HG02884 (cell line): ENCODE measurements at regions not wholly inside any gene's neighbourhood (a gene's known extent, or its start where the extent isn't known, plus 50 kb on each side); places are given as distances from the start of the nearest gene placed in this dataset.
"Not testable (repeated sequence)": the region's sequence is repeated elsewhere in the genome, so short reads cannot be mapped to it uniquely, and the experiment has no call there.

Experiments used
- ATAC-seq: cut with Tn5 transposase; IDR thresholded peaks from one replicate; pipeline ENCODE4 v1.9.1; 2021; ENCODE audit warnings: mild to moderate bottlenecking, moderate library complexity; ENCODE audit not compliant: unreplicated experiment

DNA sequence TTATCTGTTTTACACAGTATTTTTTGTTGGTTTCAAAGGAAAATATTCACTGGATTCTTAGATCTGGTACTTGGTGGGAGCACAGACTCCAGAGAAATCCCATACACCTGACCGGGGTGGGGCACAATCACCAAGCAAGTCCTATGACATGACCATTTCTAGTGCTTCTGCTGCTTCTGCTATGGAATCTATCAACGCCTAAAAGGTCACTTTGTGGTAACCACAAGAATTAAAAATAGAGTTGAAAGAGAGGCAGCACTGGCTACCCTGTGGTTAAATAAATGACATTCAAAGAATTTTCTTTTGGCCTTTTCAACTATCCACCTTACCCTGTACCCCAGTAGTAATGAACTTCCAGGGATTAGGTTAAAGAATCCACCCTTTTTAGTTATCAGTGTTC lies 329.9 kb upstream of the VWC2 start:
- no peak for ATAC-seq

DNA sequence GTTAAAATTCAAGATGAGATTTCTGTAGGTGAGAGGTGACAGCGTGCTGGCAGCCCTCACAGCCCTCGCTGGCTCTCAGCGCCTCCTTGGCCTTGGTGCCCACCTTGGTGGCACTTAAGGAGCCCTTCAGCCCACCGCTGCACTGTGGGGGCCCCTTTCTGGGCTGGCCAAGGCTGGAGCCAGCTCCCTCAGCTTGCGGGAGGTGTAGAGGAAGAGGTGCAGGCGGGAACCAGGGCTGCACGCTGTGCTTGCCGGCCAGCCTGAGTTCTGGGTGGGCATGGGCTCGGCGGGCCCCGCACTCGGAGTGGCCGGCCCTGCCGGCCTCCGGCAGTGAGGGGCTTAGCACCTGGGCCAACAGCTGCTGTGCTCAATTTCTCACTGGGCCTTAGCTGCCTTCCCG lies 320.0 kb upstream of the VWC2 start:
- ATAC-seq = no peak

DNA sequence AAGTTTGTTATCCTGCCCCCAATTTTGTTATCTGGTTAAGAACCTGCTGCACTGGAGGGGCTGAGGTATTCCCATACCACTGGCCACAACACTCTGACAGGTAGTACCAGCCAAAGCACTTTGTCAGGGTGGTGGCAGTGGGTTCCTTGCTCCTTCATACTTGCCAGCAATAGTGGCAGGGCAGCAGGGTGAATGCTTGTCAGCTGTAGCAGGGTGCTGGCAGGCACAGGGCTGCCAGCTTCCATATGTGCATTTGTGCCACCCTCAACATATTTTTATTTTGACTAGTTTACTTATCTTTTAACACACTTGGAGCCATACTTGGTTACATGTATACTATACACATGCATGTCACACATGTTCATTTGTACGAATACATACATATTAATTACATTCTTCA lies 294.0 kb upstream of the VWC2 start:
- ATAC-seq = no peak

DNA sequence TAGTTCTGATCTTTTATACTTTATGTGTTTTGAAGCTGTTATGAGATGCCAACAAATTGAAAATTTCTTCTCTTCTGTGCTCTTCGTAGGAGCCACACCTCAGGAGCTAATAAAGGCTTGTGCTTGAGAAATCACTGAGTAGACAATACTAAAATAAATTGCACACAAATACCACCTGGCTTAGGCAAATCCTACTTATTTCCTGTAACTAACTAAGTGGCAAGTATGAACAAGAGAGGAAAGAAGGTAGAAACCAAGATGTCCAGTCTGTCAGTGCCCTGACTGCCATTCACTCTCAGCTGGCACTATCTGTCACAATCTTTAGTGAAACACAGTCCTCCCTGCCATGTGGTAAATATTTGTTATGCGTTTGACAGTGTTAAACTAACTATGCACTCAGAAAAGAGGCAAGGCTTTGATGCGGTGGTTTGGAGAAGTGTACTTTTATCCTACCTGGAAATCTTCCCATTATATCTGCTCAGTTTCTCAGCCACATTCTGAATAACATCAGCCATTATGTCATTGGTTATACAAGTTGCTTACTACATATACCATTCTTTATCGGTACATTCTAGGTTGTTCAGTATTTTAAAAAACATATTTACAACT lies 293.4 kb upstream of the VWC2 start:
- no peak for ATAC-seq

DNA sequence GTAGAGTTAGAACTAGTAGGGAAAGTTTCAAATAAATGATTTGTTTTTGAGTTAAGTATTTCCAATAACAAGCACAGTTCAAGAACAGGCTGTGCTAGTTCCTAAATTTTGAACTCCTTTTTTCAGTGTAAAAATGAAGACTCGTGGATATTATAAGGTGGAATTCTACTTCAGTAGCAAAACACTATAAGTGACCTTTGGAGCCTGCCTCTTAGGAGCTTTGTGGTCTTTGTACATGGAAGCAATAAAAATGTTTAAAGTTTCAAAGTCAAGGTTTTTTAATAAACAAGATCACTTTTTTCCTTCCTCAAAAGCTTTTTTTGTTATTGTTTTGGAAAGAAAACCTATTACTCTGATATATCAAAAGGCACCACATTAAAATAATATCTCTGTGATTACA lies 292.4 kb upstream of the VWC2 start:
- ATAC-seq = no peak

DNA sequence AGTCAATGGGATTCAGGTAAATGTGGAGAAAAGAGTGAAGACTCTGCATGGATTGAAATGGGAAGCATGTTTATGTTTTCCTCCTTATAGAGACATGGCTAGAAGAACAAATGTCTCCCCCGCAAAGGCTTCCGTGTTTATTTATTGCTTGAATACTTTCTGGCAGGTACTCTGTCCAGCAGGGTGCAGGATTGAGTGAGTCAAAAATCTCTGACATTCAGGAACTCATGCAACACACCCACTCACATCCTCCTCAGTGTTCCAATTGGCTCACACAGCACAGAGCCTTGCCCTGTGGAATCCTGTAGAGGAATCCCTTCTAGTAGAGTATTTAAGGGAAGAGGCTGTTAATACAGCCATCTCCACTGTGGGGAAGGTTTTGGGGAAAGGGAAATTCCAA lies 290.3 kb upstream of the VWC2 start:
- peak; percentile 81 for ATAC-seq

DNA sequence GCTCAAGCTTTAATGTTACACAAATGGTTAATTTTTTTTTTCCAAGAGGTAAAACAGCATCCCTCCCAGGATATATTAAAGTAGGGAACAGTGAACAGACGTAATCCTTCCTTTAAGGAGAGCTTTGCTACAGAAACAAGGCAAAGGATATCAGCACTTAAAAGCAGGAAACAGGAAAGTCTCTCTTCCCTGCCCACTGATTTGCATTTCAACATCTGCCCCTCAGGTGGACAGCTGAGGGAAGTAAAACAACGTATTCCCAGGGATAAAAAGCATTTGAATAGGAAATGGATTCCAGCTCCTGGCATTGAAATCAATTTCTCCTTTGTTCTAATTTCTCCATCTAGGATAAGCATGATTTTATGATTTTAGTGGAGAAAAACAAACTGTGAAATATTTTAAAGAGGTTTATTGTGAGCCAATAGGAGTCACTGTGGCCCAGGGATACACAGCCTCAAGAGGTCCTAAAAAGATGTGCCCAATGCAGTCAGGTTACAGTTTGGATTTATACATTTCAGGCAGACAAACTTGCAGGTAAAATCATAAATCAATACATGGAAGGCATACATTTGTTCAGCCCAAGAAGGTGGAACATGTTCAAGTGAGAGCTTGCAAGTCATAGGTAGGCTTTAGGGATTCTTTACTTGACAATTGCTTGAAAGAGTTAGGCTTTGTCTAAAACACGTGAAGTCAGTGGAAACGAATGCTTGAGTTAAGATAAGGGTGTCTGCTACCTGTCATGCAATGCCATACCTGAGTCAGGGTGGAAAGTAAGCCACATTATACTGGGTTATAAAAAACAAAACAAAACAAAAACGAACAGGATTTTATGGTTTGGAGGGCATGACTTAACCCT lies 286.2 kb upstream of the VWC2 start:
- no peak for ATAC-seq

DNA sequence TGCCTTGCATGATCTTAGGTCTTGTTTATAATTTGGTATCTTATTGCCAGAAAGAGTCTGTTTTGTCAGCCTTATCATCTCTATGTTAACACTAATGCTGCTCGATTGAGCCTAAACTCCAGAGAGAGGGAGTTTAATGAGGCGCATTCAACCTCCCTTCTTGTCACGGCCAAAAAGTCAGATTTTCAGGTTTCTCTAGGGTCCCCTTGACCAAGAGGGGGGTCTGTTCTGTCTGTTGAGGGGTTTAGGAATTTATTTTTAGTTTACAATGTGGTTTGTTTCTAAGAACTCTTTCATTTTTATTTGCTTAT lies 285.7 kb upstream of the VWC2 start:
- no peak for ATAC-seq

DNA sequence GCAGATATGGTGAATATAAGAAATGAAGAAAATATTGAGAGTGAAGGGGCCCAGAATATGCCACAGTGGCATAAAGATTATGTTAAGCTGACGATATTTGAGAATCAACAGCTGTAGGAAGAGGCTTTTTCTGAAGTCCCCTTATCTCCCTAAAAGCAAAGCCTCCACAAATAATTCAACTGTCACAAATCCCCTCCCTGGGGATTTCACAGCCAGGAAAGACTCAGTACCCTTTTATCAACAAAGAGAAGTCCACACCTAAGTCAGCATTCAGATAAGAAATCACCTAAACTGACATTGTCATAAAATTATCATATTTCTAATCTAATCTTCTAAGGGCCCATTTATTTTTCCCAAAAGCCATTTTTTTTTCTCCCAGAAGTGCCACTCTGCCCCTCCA lies 284.9 kb upstream of the VWC2 start:
- no peak for ATAC-seq

DNA sequence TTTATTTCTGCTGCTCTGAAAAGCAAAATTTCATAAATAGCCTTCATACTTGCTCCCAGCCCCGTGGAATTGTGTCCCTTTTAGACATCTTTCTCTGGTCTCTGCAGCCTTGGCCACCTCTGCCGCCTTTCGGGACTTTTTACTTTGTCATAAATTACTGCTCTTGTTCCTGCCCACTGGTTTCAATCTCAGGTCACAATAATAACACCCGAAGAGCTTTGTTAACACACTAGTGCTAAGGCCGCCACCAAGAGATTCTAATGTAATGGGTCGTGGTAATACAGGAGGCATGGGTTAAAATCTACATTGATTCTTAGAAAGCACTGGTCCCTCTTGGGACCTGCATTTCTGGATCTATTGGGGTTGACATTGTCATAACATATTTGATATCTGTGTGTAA lies 276.0 kb upstream of the VWC2 start:
- no peak for ATAC-seq

DNA sequence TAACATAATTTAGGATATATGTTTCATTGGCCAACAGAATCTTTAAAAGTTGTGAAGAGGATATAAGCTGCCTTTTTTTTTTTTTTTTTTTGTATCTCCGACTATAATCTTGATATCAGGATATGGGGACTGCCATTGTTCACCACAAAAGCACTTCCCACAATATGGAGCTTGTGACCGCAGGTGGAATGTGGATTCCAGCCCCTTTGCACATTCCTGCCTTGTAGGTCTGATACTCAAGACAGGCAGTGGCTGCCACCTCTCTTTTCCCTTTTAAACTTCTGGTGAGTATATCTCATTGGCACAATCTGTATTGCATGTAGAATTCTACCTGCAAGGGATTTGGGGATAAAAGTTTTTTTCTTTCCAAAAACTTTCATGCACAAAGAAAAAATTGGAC lies 272.7 kb upstream of the VWC2 start:
- ATAC-seq = no peak

DNA sequence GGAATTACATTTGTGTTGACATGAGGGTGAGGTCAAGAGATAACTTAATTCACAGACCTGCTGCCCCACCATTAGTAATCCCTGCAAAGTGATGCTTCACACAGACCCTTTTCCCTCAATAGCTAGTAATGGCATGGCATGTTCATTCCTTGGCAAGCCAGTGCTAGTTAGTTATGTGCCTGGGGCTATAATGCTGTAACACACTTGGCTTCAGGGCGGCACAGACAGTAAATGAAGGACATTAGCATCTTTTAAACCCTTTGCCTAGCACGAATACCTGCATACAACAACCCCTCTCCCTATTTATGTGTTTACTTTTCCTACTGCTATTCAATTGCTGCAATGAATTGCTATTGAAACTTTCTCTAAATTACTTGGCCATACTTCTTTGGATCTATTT lies 266.2 kb upstream of the VWC2 start:
- ATAC-seq = not testable (repeated sequence)

DNA sequence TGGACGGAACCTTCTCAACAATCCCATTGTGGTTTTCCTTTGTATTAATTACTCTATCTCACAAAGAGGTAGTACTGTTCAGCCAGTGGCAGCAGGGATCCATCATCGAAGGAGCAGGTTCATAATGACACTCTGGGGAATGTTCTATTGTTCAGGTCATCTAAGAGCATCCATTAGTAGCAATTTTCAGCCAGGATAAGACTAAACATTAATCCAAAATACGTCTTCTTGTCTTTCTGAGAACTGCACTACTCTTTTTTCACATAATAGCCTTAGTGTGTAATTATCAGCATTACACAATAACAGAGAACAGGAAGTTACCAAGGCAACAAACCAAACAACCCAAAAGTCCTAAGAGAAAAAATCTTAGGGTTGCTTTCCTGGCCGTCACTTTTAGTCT lies 259.5 kb upstream of the VWC2 start:
- ATAC-seq = no peak

DNA sequence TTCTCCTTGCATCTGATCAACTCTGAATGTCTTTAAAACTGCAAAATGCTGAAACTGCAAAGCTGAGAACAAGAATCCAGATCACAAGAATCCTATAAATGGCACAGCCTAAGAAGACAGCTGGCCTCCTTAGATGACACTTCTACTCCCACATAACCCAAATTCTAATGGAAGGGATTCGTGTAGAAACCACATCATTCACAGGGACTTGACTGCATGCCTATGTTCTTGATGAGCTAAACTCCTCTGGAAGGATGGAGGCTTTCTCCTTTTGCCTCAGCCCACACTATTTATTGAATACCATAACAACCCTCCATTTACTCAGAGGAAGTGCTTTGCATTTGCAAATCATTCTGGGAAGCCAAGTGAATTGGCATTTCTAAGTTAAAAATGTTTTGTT lies 252.5 kb upstream of the VWC2 start:
- no peak for ATAC-seq

DNA sequence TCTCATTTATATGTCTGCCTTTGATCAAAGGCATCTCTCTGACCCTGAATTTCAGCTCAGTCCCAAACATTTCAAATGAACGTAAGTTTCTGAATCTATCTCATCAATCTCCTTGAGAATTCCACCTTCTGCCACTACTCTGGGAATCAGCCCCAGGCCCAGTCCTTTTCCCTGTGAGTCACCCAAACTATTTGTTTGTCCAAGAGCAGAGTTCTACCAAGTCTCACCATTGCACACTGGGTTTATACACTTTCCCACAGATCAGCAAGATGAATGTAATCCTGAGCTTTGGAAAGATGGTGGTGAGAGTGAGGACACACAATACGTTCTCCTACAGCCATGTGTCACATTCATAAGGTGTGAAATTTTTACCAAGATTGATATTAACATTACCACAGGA lies 251.3 kb upstream of the VWC2 start:
- ATAC-seq = no peak

DNA sequence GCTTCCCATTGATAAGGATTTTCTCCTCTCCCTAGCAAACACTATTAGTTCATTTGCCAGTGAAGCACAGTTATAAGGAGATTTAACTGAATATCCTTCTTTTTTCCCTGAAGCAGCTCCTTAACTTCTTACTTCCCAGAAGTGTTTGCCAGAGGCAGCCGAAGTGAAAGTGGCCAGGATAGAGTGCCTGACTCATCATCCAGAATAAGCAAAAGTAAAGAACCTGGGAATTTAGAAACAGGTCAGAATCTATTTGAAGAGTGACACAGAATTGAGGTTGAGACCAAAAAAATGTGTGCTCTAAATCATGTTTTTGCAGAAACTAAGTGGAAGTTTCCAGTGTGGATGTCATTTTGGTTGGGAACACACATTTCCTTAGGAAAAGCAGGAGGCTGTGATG lies 249.6 kb upstream of the VWC2 start:
- ATAC-seq = no peak

DNA sequence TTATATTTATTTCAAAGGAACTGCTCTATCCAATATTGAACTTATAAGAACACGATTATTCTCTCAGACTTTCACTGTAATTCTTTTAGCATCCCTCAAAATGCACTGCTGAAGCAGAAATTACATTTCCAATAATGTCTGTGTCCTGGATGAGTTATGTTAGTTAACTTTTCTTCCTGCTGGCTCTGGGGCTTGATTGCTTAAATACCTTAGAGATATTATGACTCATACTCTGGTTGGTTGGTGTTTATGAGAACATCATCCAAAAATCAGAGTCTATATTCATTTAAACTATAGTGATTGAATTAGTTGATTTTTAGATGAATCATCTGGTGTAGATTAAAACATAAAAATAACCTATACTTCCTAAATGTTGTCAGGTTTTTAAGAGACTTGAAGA lies 246.3 kb upstream of the VWC2 start:
- ATAC-seq = no peak

DNA sequence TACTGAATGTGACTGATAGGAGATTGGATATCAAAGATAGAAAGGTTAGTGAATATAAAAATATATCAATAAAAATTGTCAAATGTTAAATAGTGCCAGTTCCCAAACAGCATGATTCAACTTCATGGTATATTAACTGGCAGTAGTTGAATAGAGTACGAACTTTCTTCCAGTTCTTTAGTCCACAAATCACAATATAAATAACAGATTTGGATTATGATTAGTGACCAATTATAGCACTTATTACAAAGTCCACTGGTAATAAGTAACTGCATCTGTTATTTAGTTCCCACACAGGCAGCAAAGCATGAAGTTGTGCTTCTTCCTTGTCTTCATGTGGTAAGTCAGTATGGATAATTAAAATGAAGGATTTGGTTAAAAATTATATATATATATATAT lies 243.0 kb upstream of the VWC2 start:
- no peak for ATAC-seq

DNA sequence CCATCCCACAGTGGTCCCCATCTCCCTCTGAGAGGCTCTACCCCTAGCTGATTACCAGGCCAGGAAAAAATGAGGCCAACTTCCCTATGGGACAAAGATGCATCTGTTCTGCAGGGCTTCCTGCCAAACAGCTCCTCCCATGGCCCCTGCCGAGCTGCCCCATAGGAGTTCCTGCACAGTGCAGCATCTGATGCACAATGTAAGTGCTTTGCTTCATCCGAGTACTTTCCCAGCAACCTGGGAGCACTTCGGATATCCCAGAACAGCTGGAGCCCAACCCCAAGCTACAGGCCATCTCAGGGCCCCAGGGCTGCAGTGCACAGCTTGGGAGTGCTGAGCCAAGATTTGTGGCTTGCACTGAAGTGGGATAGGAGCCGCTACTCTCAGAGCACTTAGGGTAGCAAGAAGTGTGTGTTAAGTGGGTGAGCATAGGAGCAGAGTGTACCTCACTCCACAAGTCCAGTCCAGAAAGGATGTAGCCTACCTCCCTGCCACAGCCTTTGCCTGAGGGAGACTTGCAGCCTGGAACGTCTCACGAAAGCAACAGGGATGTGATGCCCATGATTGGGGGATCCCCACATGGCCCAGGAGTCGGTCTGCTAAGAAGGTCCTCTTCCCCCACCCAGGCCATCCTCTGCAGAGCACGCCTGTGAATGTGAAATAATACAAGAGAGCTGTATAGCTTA lies 209.6 kb upstream of the VWC2 start:
- peak; percentile 34 for ATAC-seq

DNA sequence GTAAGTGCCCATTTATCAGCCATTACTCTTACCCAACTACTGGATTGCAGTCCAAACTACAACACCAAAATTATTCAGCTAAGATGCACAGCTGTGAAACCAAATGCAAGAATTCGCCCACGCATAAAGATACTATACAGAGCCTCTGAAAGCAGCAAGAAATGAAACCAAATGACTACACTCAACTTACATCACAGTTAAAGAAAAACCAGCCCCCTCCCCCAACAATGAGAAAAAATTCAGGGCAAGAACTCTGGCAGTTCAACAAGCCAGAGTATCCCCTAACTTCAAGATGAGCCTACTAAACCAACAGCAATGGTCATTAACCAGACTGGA lies 209.1 kb upstream of the VWC2 start:
- ATAC-seq = peak; percentile 94

DNA sequence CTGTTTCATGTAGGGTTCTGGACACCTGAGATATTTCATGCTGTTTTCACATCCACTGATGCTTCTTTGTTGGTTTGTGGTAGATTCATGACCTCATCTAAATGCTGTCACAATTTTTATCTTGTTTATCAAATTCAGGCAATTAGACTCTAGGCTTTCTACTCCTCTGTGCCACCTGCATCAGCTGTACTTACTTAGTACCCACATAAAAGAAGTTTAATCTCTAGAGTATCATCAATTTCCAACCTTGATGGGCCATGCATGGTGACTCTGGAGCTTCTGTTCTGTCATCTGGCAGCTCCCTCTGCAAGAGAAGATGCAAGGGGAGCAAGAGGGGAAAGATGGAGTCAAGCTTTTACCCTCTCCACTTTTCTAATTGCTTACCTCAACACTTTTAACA lies 195.9 kb upstream of the VWC2 start:
- no peak for ATAC-seq

DNA sequence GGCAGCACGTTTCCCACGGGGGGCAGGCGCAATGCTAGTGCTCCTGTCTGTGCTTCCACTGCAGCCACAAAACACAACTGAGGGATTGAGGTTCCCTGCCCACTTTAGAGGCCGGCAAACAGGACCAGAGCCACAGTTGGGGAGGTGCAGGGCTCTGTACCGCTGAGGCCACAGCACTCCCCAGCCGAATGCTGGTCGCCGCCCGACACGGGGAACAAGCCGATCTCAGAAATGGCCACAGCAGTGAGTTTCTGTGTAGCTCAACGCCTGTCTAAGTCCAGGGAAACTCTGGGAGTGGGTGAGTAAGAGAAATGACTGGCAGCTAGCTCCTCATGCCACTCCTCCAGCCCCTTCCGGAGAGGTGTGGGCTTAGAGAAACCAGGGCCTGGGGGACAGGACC lies 194.0 kb upstream of the VWC2 start:
- no peak for ATAC-seq

DNA sequence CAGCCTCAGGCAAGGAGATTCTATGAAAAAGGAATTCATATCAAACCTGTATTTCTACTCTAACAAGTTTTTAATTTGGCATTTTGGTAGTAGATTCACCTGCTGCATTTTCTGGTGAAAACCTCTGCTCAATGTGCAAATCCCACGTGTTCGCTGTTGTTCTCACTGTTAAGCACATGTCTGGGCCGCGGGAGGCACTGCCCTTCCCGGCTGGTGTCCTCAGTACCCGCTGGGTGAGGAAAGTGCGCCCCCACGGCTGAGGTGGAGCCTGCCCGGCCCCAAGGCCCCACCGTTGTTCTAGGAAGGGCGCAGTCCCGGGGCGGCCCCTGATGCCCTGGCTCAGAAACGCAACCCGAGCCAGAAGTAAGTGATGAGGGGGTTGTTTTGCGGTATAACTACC lies 193.4 kb upstream of the VWC2 start:
- no peak for ATAC-seq
